ENCODE measurements at regions not wholly inside any gene's neighbourhood (a gene's known extent, or its start where the extent isn't known, plus 50 kb on each side); places are given as distances from the start of the nearest gene placed in this dataset.

DNA sequence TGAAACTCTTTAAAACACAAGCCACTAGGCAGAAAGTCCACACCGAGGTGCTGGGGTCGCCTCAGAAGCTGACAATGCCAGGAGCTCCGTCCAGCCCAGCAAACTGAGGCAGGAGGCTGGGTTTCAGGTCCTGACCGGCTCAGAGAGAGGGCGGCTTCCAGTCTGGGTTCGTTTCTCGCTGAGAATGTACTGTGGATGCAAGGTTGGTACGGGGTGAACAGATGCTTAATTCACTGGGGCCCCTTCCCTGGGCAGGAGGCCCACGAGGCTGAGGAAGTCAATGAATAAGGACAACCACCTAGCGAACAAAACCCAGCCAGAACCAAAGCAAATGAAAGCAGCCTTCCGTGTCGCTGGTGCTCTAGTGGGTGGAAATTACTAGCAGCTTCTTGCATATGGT is 142.0 kb downstream of the RTP5 start:
- TF ChIP-seq TCF12 (IDR thresholded peaks at IDR 0.05; ENCODE audit: low read depth, low read length) (no peak), CTCF (IDR thresholded peaks at IDR 0.05 in 2 of 3, conservative IDR thresholded peaks at IDR 0.05 in 1 of 3; ENCODE audit: control insufficient read depth in 2 of 3, extremely low read depth in 1 of 3, insufficient read depth in 1 of 3, low read depth in 3 of 3, low read length in 3 of 3) (no peak), USF1 (IDR thresholded peaks at IDR 0.05; ENCODE audit: borderline replicate concordance, extremely low read length, insufficient read depth, low read depth, low read length) (no peak), MTA3 (IDR thresholded peaks at IDR 0.05; ENCODE audit: borderline replicate concordance, low read length) (no peak), USF2 (IDR thresholded peaks at IDR 0.05; ENCODE audit: borderline replicate concordance, low read depth, low read length) (no peak)
- TF ChIP-seq, protein P1, sequence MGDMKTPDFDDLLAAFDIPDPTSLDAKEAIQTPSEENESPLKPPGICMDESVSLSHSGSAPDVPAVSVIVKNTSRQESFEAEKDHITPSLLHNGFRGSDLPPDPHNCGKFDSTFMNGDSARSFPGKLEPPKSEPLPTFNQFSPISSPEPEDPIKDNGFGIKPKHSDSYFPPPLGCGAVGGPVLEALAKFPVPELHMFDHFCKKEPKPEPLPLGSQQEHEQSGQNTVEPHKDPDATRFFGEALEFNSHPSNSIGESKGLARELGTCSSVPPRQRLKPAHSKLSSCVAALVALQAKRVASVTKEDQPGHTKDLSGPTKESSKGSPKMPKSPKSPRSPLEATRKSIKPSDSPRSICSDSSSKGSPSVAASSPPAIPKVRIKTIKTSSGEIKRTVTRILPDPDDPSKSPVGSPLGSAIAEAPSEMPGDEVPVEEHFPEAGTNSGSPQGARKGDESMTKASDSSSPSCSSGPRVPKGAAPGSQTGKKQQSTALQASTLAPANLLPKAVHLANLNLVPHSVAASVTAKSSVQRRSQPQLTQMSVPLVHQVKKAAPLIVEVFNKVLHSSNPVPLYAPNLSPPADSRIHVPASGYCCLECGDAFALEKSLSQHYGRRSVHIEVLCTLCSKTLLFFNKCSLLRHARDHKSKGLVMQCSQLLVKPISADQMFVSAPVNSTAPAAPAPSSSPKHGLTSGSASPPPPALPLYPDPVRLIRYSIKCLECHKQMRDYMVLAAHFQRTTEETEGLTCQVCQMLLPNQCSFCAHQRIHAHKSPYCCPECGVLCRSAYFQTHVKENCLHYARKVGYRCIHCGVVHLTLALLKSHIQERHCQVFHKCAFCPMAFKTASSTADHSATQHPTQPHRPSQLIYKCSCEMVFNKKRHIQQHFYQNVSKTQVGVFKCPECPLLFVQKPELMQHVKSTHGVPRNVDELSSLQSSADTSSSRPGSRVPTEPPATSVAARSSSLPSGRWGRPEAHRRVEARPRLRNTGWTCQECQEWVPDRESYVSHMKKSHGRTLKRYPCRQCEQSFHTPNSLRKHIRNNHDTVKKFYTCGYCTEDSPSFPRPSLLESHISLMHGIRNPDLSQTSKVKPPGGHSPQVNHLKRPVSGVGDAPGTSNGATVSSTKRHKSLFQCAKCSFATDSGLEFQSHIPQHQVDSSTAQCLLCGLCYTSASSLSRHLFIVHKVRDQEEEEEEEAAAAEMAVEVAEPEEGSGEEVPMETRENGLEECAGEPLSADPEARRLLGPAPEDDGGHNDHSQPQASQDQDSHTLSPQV (IDR thresholded peaks at IDR 0.05): no peak
